ENCODE measurements at regions not wholly inside any gene's neighbourhood (a gene's known extent, or its start where the extent isn't known, plus 50 kb on each side); places are given as distances from the start of the nearest gene placed in this dataset.

DNA sequence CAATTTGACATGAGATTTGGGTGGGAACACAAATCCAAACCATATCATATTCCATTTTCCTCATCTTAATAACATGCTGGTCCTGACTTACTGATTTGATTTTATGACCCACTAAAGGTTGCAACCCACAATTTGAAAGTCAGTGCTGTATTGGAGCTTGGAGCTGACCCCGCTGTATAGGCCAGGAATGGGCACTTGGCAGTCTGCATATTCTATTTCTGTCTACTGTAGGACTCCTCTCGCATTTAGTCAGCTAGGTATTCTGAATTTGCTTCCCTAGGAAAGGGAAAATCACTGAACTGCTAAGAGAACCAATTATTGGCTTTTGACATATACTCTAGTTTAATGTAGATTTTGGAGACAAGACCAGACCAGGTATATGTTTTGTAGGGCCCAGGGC, 157.0 kb downstream of the MFSD1 start:
- Histone ChIP-seq H3K4me3 (ENCODE audit: insufficient read depth, low read length, poor library complexity, severe bottlenecking) (no peak overlapping the region), H2AFZ (ENCODE audit: low read depth, low read length, severe bottlenecking) (no peak overlapping the region), H3K79me2 (ENCODE audit: insufficient read depth, low read length) (no peaks in the 10 kb centered on the region), H3K27ac (ENCODE audit: low read depth, low read length) (no peak overlapping the region), H3K27me3 (ENCODE audit: low read length) (no peaks in the 10 kb centered on the region), H3K9me2 (replicated peaks; ENCODE audit: insufficient read depth, low read length) (no peaks in the 10 kb centered on the region), H3K9ac (ENCODE audit: low read length) (no peak overlapping the region), H4K20me1 (ENCODE audit: low read depth, low read length) (no peaks in the 10 kb centered on the region), H3K36me3 (ENCODE audit: low read length) (no peaks in the 10 kb centered on the region), H3K9me3 (ENCODE audit: insufficient read depth, low read length) (no peaks in the 10 kb centered on the region), H3F3A (ENCODE audit: insufficient read depth) (no peaks in the 10 kb centered on the region), H3K4me2 (ENCODE audit: low read depth, low read length, poor library complexity, severe bottlenecking) (no peak overlapping the region)
- TF ChIP-seq, protein P1, sequence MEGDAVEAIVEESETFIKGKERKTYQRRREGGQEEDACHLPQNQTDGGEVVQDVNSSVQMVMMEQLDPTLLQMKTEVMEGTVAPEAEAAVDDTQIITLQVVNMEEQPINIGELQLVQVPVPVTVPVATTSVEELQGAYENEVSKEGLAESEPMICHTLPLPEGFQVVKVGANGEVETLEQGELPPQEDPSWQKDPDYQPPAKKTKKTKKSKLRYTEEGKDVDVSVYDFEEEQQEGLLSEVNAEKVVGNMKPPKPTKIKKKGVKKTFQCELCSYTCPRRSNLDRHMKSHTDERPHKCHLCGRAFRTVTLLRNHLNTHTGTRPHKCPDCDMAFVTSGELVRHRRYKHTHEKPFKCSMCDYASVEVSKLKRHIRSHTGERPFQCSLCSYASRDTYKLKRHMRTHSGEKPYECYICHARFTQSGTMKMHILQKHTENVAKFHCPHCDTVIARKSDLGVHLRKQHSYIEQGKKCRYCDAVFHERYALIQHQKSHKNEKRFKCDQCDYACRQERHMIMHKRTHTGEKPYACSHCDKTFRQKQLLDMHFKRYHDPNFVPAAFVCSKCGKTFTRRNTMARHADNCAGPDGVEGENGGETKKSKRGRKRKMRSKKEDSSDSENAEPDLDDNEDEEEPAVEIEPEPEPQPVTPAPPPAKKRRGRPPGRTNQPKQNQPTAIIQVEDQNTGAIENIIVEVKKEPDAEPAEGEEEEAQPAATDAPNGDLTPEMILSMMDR (IDR thresholded peaks at IDR 0.05; ENCODE audit: insufficient read depth, low read length, poor library complexity, severe bottlenecking) = no peak
- no peak for TF ChIP-seq EZH2phosphoT487 (conservative IDR thresholded peaks at IDR 0.05; ENCODE audit: low read length)

DNA sequence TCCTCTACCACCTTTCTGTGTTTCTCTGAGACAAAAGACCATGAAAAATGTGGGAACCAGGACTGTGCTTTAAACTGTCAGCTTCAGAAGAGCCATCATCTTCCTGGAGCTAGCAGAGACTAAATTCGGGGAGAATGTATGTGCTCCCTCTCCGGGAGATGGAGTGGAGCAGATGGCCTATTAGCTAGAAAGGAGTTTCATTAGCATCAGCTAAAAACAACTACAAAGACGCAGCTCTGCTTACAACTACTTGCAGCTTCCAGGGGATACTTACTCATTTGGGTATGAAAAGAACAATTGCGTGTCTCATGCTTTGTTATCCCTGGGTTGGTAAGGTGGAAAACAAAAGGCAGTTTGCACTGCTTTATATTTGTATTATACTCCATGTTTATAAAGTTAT, 159.6 kb downstream of the MFSD1 start:
- Histone ChIP-seq H3K4me2 (ENCODE audit: low read depth, low read length, poor library complexity, severe bottlenecking) (no peak overlapping the region), H3K27ac (ENCODE audit: low read depth, low read length) (no peak overlapping the region)

DNA sequence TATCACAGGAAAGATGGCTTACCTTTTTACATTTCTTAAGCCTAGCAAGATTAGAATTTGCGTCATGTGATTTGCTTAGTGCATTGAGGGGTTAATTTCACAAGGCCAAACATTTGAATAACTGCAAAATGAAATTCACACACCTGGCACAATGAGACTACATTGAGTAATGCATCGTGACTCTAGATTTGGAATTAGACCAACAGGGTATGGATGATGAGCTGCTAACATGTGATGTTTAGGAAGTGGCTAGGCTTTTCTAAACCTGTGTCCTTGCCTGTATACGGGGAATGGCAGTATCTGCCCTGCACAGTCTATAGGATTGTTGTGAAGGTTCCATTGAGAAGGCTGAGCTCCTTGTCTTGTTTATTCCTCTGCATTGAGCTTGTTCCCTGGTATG, 160.1 kb downstream of the MFSD1 start:
- no peaks in the 10 kb centered on the region for H3K9me2 ChIP-seq (replicated peaks; ENCODE audit: insufficient read depth, low read length)
- H2AFZ ChIP-seq (ENCODE audit: low read depth, low read length, severe bottlenecking) = no peak overlapping the region
- H3K27me3 ChIP-seq (ENCODE audit: low read length) = no peaks in the 10 kb centered on the region
- no peak overlapping the region for H3K9ac ChIP-seq (ENCODE audit: low read length)
- no peaks in the 10 kb centered on the region for H3F3A ChIP-seq (ENCODE audit: insufficient read depth)
- no peaks in the 10 kb centered on the region for H4K20me1 ChIP-seq (ENCODE audit: low read depth, low read length)
- no peaks in the 10 kb centered on the region for H3K36me3 ChIP-seq (ENCODE audit: low read length)
- H3K27ac ChIP-seq (ENCODE audit: low read depth, low read length) = no peak overlapping the region
- no peaks in the 10 kb centered on the region for H3K9me3 ChIP-seq (ENCODE audit: insufficient read depth, low read length)
- no peak for TF ChIP-seq EZH2phosphoT487 (conservative IDR thresholded peaks at IDR 0.05; ENCODE audit: low read length)
- TF ChIP-seq, protein P1 (IDR thresholded peaks at IDR 0.05; ENCODE audit: insufficient read depth, low read length, poor library complexity, severe bottlenecking) = no peak
- H3K4me2 ChIP-seq (ENCODE audit: low read depth, low read length, poor library complexity, severe bottlenecking) = no peak overlapping the region
- no peak overlapping the region for H3K4me3 ChIP-seq (ENCODE audit: insufficient read depth, low read length, poor library complexity, severe bottlenecking)
- no peaks in the 10 kb centered on the region for H3K79me2 ChIP-seq (ENCODE audit: insufficient read depth, low read length)

More for the DNA sequence above, 159.6 kb downstream of the MFSD1 start:
- no peak for TF ChIP-seq EZH2phosphoT487 (conservative IDR thresholded peaks at IDR 0.05; ENCODE audit: low read length)
- TF ChIP-seq, protein P1 (IDR thresholded peaks at IDR 0.05; ENCODE audit: insufficient read depth, low read length, poor library complexity, severe bottlenecking) = no peak
- H3K9me3 ChIP-seq (ENCODE audit: insufficient read depth, low read length) = no peaks in the 10 kb centered on the region
- H3K27me3 ChIP-seq (ENCODE audit: low read length) = no peaks in the 10 kb centered on the region
- no peaks in the 10 kb centered on the region for H4K20me1 ChIP-seq (ENCODE audit: low read depth, low read length)
- H2AFZ ChIP-seq (ENCODE audit: low read depth, low read length, severe bottlenecking) = no peak overlapping the region
- H3K9ac ChIP-seq (ENCODE audit: low read length) = no peak overlapping the region
- no peak overlapping the region for H3K4me3 ChIP-seq (ENCODE audit: insufficient read depth, low read length, poor library complexity, severe bottlenecking)
- H3K79me2 ChIP-seq (ENCODE audit: insufficient read depth, low read length) = no peaks in the 10 kb centered on the region
- no peaks in the 10 kb centered on the region for H3K9me2 ChIP-seq (replicated peaks; ENCODE audit: insufficient read depth, low read length)
- no peaks in the 10 kb centered on the region for H3K36me3 ChIP-seq (ENCODE audit: low read length)
- H3F3A ChIP-seq (ENCODE audit: insufficient read depth) = no peaks in the 10 kb centered on the region

Measured in SU-DHL-6 (cell line).